GM12872 (cell line): ENCODE measurements at regions not wholly inside any gene's neighbourhood (a gene's known extent, or its start where the extent isn't known, plus 50 kb on each side); places are given as distances from the start of the nearest gene placed in this dataset.

Source experiments
- CTCF ChIP-seq: IDR thresholded peaks from 3 replicates; pipeline ENCODE4 v1.5.1; 2011; ENCODE audit warnings: low read depth, mild to moderate bottlenecking, low read length, moderate library complexity; ENCODE audit not compliant: insufficient read depth

- no peak for TF ChIP-seq CTCF
Observed at GRCh38 chr2:226471987-226472470, 327.6 kb downstream of the IRS1 start.

GRCh38 chr2:226467633-226468032 lies 332.0 kb downstream of the IRS1 start:
- no peak for TF ChIP-seq CTCF

- TF ChIP-seq CTCF, result no peak
Observed at GRCh38 chr2:226467221-226467620, 332.4 kb downstream of the IRS1 start.

GRCh38 chr2:226466589-226466988 lies 333.0 kb downstream of the IRS1 start:
- no peak for TF ChIP-seq CTCF

- TF ChIP-seq CTCF, result no peak
Observed at GRCh38 chr2:226466124-226466523, 333.5 kb downstream of the IRS1 start.

- no peak for TF ChIP-seq CTCF
Observed at GRCh38 chr2:226464380-226464779, 335.2 kb downstream of the IRS1 start.

GRCh38 chr2:226463154-226463553 lies 336.5 kb downstream of the IRS1 start:
- TF ChIP-seq CTCF, result no peak

- no peak for TF ChIP-seq CTCF
Observed at GRCh38 chr2:226461981-226462380, 337.6 kb downstream of the IRS1 start.
